ENCODE measurements at regions not wholly inside any gene's neighbourhood (a gene's known extent, or its start where the extent isn't known, plus 50 kb on each side); places are given as distances from the start of the nearest gene placed in this dataset.

DNA sequence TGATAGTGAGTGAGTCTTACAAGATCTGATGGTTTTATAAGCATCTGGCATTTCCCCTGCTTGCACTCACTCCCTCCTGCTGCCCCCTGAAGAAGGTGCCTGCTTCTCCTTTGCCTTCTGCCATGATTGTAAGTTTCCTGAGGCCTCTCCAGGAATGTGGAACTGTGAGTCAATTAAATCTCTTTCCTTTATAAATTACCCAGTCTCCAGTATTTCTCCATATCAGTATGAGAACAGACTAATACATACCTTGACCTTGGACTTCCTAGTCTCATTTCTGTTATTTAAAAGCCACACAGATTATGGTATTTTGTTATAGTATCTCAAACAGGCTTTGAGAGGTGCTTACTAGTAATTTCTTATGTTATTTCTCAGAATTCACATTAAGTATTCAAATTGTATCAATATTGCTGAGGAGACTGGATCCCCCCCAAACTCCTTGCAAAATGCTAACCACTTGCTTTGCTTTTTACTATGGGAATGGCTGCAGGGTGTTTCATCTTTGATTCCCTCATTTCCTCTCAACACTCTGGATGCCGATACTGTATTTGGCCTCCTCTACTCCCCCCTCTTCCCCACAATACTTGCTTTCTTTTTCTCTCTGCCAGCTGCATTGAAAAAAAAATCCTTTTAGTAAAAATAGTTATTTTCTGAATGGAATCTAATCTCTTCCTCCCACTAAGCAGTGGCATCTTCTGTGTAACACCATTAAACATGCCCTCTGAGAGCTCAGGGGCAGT lies 96.9 kb upstream of the WLS start:
- no peak for DNase-seq
- Histone ChIP-seq H3K4me1 (ENCODE audit: insufficient read depth, low read length) (peaks cover 15% of the 10 kb centered on the region), H3K79me2 (ENCODE audit: low read length) (no peaks in the 10 kb centered on the region), H2AFZ (ENCODE audit: low read length) (no peak overlapping the region), H3K9me3 (ENCODE audit: low read length) (no peaks in the 10 kb centered on the region), H3K9ac (ENCODE audit: low read length) (no peak overlapping the region), H3K4me2 (ENCODE audit: low read length) (no peak overlapping the region), H3K9me2 (replicated peaks; ENCODE audit: low read length) (no peaks in the 10 kb centered on the region), H3K27me3 (ENCODE audit: low read length) (no peaks in the 10 kb centered on the region), H3F3A (ENCODE audit: low read length, unreplicated experiment) (no peaks in the 10 kb centered on the region), H4K20me1 (ENCODE audit: low read length) (no peaks in the 10 kb centered on the region), H3K36me3 (ENCODE audit: low read depth, low read length) (no peaks in the 10 kb centered on the region), H3K4me3 (ENCODE audit: low read length) (no peak overlapping the region), H3K27ac (ENCODE audit: low read length) (no peak overlapping the region)
- ATAC-seq: no peak
- TF ChIP-seq EZH2phosphoT487 (IDR thresholded peaks at IDR 0.05; ENCODE audit: borderline replicate concordance, low read length): no peak
- POLR2A ChIA-PET (ENCODE audit: unreplicated experiment): no interaction called here
- BruUV-seq (replicated peaks): no TSS peak
- intact Hi-C loops (cut with micrococcal nuclease): no loop called here
- CTCF ChIA-PET: no interaction called here

DNA sequence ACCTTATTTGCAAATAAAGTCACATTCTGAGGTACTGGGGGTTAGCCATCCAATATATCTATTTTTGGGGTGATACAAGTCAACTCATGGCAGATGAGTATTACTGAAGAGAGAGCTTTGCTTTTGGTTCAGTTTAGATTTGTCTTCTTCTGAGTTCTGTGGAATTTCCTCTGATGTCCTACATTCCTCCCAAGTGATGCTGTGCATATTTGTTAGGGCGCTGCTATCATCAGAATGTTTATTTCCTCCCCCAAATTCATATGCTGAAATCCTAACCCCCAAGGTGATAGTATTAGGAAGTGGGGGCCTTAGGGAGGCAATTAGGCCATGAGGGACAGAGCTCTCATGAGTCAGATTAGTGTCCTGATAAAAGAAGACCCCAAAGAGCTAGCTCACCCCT lies 96.2 kb upstream of the WLS start:
- intact Hi-C loops (cut with micrococcal nuclease): no loop called here
- Histone ChIP-seq H3K4me3 (ENCODE audit: low read length) (no peak overlapping the region), H3K9ac (ENCODE audit: low read length) (no peak overlapping the region), H4K20me1 (ENCODE audit: low read length) (no peaks in the 10 kb centered on the region), H3K4me1 (ENCODE audit: insufficient read depth, low read length) (peaks cover 15% of the 10 kb centered on the region), H3F3A (ENCODE audit: low read length, unreplicated experiment) (no peaks in the 10 kb centered on the region), H3K27ac (ENCODE audit: low read length) (no peak overlapping the region), H2AFZ (ENCODE audit: low read length) (no peak overlapping the region), H3K9me2 (replicated peaks; ENCODE audit: low read length) (no peaks in the 10 kb centered on the region), H3K9me3 (ENCODE audit: low read length) (no peaks in the 10 kb centered on the region), H3K27me3 (ENCODE audit: low read length) (no peaks in the 10 kb centered on the region), H3K36me3 (ENCODE audit: low read depth, low read length) (no peaks in the 10 kb centered on the region), H3K4me2 (ENCODE audit: low read length) (no peak overlapping the region), H3K79me2 (ENCODE audit: low read length) (no peaks in the 10 kb centered on the region)
- no TSS peak for BruUV-seq (replicated peaks)
- ChIA-PET POLR2A (ENCODE audit: unreplicated experiment) (no interaction called here), CTCF (no interaction called here)
- ATAC-seq: no peak
- TF ChIP-seq, protein P1, sequence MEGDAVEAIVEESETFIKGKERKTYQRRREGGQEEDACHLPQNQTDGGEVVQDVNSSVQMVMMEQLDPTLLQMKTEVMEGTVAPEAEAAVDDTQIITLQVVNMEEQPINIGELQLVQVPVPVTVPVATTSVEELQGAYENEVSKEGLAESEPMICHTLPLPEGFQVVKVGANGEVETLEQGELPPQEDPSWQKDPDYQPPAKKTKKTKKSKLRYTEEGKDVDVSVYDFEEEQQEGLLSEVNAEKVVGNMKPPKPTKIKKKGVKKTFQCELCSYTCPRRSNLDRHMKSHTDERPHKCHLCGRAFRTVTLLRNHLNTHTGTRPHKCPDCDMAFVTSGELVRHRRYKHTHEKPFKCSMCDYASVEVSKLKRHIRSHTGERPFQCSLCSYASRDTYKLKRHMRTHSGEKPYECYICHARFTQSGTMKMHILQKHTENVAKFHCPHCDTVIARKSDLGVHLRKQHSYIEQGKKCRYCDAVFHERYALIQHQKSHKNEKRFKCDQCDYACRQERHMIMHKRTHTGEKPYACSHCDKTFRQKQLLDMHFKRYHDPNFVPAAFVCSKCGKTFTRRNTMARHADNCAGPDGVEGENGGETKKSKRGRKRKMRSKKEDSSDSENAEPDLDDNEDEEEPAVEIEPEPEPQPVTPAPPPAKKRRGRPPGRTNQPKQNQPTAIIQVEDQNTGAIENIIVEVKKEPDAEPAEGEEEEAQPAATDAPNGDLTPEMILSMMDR (conservative IDR thresholded peaks at IDR 0.05; ENCODE audit: low read depth, low read length): no peak
- no peak for TF ChIP-seq EZH2 (IDR thresholded peaks at IDR 0.05; ENCODE audit: low read length, unreplicated experiment)
- no peak for TF ChIP-seq EZH2phosphoT487 (IDR thresholded peaks at IDR 0.05; ENCODE audit: borderline replicate concordance, low read length)
- DNase-seq: no peak

DNA sequence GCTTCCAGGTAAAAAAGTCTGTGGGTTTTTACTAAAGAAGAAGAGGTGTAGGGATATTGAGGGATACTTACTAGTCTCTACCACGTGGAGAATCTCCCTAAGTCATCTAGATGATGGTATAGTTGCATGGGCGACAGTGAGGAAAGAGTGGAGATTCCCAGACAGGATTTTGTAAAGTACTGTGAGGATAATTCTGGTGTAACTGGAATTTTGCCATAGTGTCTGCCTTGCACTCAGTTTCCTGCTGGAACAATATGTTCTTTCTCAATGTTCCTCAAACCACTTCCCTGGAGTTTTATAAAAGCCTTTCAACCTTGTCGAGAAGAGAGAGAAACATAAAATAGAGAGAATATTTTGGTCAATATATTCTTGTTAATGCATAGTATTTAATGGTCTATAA lies 95.1 kb upstream of the WLS start:
- CTCF ChIA-PET: no interaction called here

More for the DNA sequence above, 95.1 kb upstream of the WLS start:
- H3K79me2 ChIP-seq (ENCODE audit: low read length): no peaks in the 10 kb centered on the region
- BruUV-seq (replicated peaks): no TSS peak
- POLR2A ChIA-PET (ENCODE audit: unreplicated experiment): no interaction called here
- H3K4me3 ChIP-seq (ENCODE audit: low read length): no peak overlapping the region
- H2AFZ ChIP-seq (ENCODE audit: low read length): no peak overlapping the region
- no peak overlapping the region for H3K4me2 ChIP-seq (ENCODE audit: low read length)
- no peaks in the 10 kb centered on the region for H3K27me3 ChIP-seq (ENCODE audit: low read length)
- no peaks in the 10 kb centered on the region for H3K36me3 ChIP-seq (ENCODE audit: low read depth, low read length)
- no peaks in the 10 kb centered on the region for H4K20me1 ChIP-seq (ENCODE audit: low read length)
- peaks cover 15% of the 10 kb centered on the region for H3K4me1 ChIP-seq (ENCODE audit: insufficient read depth, low read length)
- no peak for ATAC-seq
- TF ChIP-seq EZH2phosphoT487 (IDR thresholded peaks at IDR 0.05; ENCODE audit: borderline replicate concordance, low read length) (no peak), EZH2 (IDR thresholded peaks at IDR 0.05; ENCODE audit: low read length, unreplicated experiment) (no peak)
- TF ChIP-seq, protein P1 (conservative IDR thresholded peaks at IDR 0.05; ENCODE audit: low read depth, low read length): no peak
- no peak for DNase-seq
- no peak overlapping the region for H3K27ac ChIP-seq (ENCODE audit: low read length)
- H3K9ac ChIP-seq (ENCODE audit: low read length): no peak overlapping the region
- no peaks in the 10 kb centered on the region for H3F3A ChIP-seq (ENCODE audit: low read length, unreplicated experiment)
- intact Hi-C loops (cut with micrococcal nuclease): no loop called here
- no peaks in the 10 kb centered on the region for H3K9me3 ChIP-seq (ENCODE audit: low read length)
- no peaks in the 10 kb centered on the region for H3K9me2 ChIP-seq (replicated peaks; ENCODE audit: low read length)
